ENCODE measurements at regions not wholly inside any gene's neighbourhood (a gene's known extent, or its start where the extent isn't known, plus 50 kb on each side); places are given as distances from the start of the nearest gene placed in this dataset.

DNA sequence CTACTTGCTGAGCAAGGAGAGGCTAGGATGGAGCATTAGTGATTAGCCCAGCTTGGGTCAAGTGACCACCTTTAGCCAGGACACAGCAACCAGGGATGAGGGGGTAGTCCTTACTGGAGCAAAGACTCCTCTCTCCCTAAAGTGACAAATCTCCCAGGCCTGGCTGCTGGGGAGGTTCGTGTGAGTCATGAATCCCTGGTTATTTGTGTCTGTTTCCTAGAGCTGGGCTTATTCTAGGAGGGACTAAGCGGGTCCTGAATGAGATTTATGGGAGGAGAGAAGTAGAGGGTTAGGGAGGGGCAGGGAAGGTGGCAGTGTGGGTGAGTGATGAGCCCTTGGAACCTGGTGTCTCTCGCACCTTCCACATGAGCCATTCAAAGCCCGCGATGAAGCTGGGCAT lies 487.3 kb downstream of the TSHZ3 start:
- H3K79me2 ChIP-seq (ENCODE audit: insufficient read depth, low read length), result no peaks in the 10 kb centered on the region
- Mint-ChIP-seq H3K27ac (no peak overlapping the region), H3K4me1 (peaks cover 18% of the 10 kb centered on the region), H3K9me3 (peaks cover 0 to 3% (median 2%) of the 10 kb centered on the region in 7 donors), H3K36me3 (no peaks in the 10 kb centered on the region), H3K27me3 (ENCODE audit: low read depth in 3 of 3) (peaks cover 0 to 1% (median 0%) of the 10 kb centered on the region in 3 donors), H3K4me3 (no peak overlapping the region)
- 76% methylated on average over 2 of the region's 5 CpGs for WGBS (ENCODE audit: insufficient coverage)
- intact Hi-C loops (cut with micrococcal nuclease), result no loop called here
- no peaks in the 10 kb centered on the region for H3K27me3 ChIP-seq (ENCODE audit: control insufficient read depth in 2 of 2, insufficient read depth in 2 of 2, low read length in 2 of 2)
- peaks cover 13 to 15% of the 10 kb centered on the region in 2 donors for H3K4me1 ChIP-seq (ENCODE audit: control insufficient read depth in 1 of 2, insufficient read depth in 2 of 2, low read length in 2 of 2)
- H3K27ac ChIP-seq (ENCODE audit: low read depth in 1 of 2, low read length in 2 of 2), result no peak overlapping the region
- no peak overlapping the region for H3K9ac ChIP-seq (ENCODE audit: insufficient read depth, low read length, poor library complexity, severe bottlenecking)
- H3K4me3 ChIP-seq (replicated peaks in 1 of 3; ENCODE audit: low read depth in 2 of 3, low read length in 3 of 3), result no peak overlapping the region
- H4K20me1 ChIP-seq (ENCODE audit: insufficient read depth, low read length), result no peaks in the 10 kb centered on the region
- H3K36me3 ChIP-seq (replicated peaks in 1 of 2; ENCODE audit: control insufficient read depth in 1 of 2, insufficient read depth in 2 of 2, low read length in 2 of 2), result no peaks in the 10 kb centered on the region
- DNase-seq, result no peak
- H3K4me2 ChIP-seq (replicated peaks; ENCODE audit: extremely low read depth, low read length, poor library complexity, severe bottlenecking), result no peak overlapping the region
- no peak overlapping the region for H2AFZ ChIP-seq (ENCODE audit: insufficient read depth, low read depth, low read length, poor library complexity, severe bottlenecking)
- no peak for TF ChIP-seq CTCF (IDR thresholded peaks at IDR 0.05)
- H3K9me3 ChIP-seq (replicated peaks in 1 of 2; ENCODE audit: control insufficient read depth in 1 of 2, insufficient read depth in 1 of 2, low read length in 2 of 2), result no peaks in the 10 kb centered on the region

GRCh38 chr19:30857966-30858490 lies 485.8 kb downstream of the ZNF536 start:
- H3K9ac ChIP-seq (ENCODE audit: insufficient read depth, low read length, poor library complexity, severe bottlenecking), result no peak overlapping the region
- H3K4me1 ChIP-seq (ENCODE audit: control insufficient read depth in 1 of 2, insufficient read depth in 2 of 2, low read length in 2 of 2), result no peaks in the 10 kb centered on the region
- H4K20me1 ChIP-seq (ENCODE audit: insufficient read depth, low read length), result no peaks in the 10 kb centered on the region
- no peaks in the 10 kb centered on the region for H3K36me3 ChIP-seq (replicated peaks in 1 of 2; ENCODE audit: control insufficient read depth in 1 of 2, insufficient read depth in 2 of 2, low read length in 2 of 2)
- H3K4me1 Mint-ChIP-seq, result peaks cover 18% of the 10 kb centered on the region
- no peak overlapping the region for H3K4me3 ChIP-seq (replicated peaks in 1 of 3; ENCODE audit: low read depth in 2 of 3, low read length in 3 of 3)
- H3K27me3 ChIP-seq (ENCODE audit: control insufficient read depth in 2 of 2, insufficient read depth in 2 of 2, low read length in 2 of 2), result no peaks in the 10 kb centered on the region
- DNase-seq, result no peak
- intact Hi-C loops (cut with micrococcal nuclease), result loop anchor here in 1 of 2 donors (5.0 kb wide), 1 partner anchor 34 kb away; no protein-coding TSS in a partner anchor
- H3K27ac Mint-ChIP-seq, result no peak overlapping the region
- H3K4me2 ChIP-seq (replicated peaks; ENCODE audit: extremely low read depth, low read length, poor library complexity, severe bottlenecking), result no peak overlapping the region
- H3K9me3 Mint-ChIP-seq, result peaks cover 0 to 5% (median 2%) of the 10 kb centered on the region in 7 donors
- 50% methylated on average over 6 of the region's 7 CpGs for whole genome bisulfite sequencing (ENCODE audit: insufficient coverage)
- no peak overlapping the region for H3K4me3 Mint-ChIP-seq
- no peak for TF ChIP-seq CTCF (IDR thresholded peaks at IDR 0.05)
- H3K36me3 Mint-ChIP-seq, result no peaks in the 10 kb centered on the region
- no peak overlapping the region for H2AFZ ChIP-seq (ENCODE audit: insufficient read depth, low read depth, low read length, poor library complexity, severe bottlenecking)
- no peak overlapping the region for H3K27ac ChIP-seq (ENCODE audit: low read depth in 1 of 2, low read length in 2 of 2)
- H3K27me3 Mint-ChIP-seq (ENCODE audit: low read depth in 3 of 3), result peaks cover 0 to 1% (median 0%) of the 10 kb centered on the region in 3 donors
- H3K9me3 ChIP-seq (replicated peaks in 1 of 2; ENCODE audit: control insufficient read depth in 1 of 2, insufficient read depth in 1 of 2, low read length in 2 of 2), result no peaks in the 10 kb centered on the region
- H3K79me2 ChIP-seq (ENCODE audit: insufficient read depth, low read length), result no peaks in the 10 kb centered on the region
